ENCODE measurements at regions not wholly inside any gene's neighbourhood (a gene's known extent, or its start where the extent isn't known, plus 50 kb on each side); places are given as distances from the start of the nearest gene placed in this dataset.
A peak's percentile ranks its signal among the peaks of the same experiment; 100 is the strongest.

DNA sequence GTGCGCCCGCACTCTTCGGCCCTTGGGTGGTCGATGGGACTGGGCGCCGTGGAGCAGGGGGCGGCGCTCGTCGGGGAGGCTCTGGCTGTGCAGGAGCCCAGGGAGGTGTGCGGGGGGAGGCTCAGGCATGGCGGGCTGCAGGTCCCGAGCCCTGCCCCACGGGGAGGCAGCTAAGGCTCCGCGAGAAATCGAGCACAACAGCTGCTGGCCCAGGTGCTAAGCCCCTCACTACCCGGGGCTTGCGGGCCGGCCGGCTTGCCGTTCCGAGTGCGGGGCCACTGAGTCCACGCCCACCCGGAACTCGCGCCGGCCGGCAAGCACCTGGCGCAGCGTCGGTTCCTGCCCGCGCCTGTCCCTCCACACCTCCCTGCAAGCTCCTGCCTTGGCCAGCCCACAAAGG lies 462.3 kb upstream of the JARID2 start:
- no peak for ATAC-seq (replicated peaks in 1 of 2)
- Mint-ChIP-seq H3K36me3 (ENCODE audit: insufficient read depth in 2 of 2) (peaks cover 7 to 12% of the 10 kb centered on the region in 2 donors), H3K4me1 (ENCODE audit: low read depth) (peaks cover 65% of the 10 kb centered on the region), H3K27me3 (ENCODE audit: low read depth) (no peaks in the 10 kb centered on the region), H3K4me3 (no peak overlapping the region), H3K27ac (no peak overlapping the region), H3K9me3 (peaks cover 0 to 2% of the 10 kb centered on the region in 2 donors)
- no peak for DNase-seq

DNA sequence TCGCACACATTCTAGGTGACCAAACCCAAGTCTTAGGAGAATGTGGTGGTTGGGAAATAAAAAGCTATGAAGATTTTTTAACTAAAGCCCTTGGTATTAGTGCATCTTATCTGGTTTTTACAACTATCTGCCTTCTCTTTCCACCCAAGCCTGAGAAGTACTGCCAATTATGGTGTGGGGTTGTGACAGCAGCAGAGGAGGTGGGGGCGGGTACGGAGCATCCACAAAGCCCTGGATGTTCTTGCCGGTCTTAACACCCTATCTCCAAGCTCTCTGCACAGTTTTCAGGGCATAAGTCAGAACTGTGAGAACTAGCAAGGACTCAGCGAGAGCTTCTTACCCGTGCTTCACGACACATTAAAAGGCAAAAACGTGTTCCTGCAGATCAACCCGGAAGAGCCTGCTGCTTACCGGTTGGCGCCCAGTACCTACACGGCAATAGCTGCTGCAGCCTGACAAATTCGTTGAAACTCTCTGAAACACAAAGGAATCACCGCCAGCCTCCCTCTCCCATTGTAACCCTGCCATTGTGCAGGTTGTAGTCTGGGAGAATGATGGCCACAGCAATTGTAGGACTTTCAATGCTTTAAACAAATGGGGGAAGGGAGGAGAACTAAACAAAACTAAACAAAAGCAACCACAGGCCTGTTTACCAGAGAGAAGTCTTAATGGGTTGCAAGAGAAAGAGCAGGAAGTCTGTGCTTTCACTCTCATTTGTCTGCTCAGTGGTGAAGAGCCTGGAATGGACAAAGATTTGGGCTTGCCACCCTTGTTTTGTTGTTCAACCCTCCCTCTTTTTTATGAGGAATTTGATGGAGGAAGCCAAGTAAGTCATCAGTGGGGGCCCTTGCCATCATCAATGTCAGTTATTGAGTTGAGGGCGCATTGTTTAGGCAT lies 461.0 kb upstream of the JARID2 start:
- ATAC-seq (replicated peaks in 1 of 2), result peak; percentile 25 to 47
- peak; percentile 12 to 23 for DNase-seq
- peak overlapping the region; percentile 22 for H3K27ac Mint-ChIP-seq

DNA sequence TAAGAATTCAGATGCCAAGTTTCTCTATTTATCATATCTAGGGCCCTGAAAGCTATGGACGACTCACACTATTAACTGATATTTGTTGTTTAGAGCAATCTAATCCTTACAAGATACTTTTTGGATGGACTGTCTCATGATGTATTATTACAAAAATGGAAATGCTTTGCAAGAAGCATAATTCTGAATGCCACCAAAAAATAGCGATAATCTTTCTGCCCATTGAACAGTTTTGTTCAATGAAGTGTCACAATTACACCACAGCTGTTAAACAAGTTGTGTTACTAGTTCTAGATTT lies 460.4 kb upstream of the JARID2 start:
- Mint-ChIP-seq H3K9me3 (peaks cover 0 to 2% of the 10 kb centered on the region in 2 donors), H3K36me3 (ENCODE audit: insufficient read depth in 2 of 2) (peaks cover 7 to 12% of the 10 kb centered on the region in 2 donors), H3K27me3 (ENCODE audit: low read depth) (no peaks in the 10 kb centered on the region), H3K4me3 (peak overlapping the region in 1 of 2 donors; percentile 5), H3K27ac (no peak overlapping the region), H3K4me1 (ENCODE audit: low read depth) (peaks cover 75% of the 10 kb centered on the region)
- no peak for DNase-seq
- ATAC-seq (replicated peaks in 1 of 2), result no peak

More for the DNA sequence above, 461.0 kb upstream of the JARID2 start:
- Mint-ChIP-seq H3K4me1 (ENCODE audit: low read depth) (peaks cover 73% of the 10 kb centered on the region), H3K27me3 (ENCODE audit: low read depth) (no peaks in the 10 kb centered on the region), H3K4me3 (peak overlapping the region; percentile 43 to 71), H3K9me3 (peaks cover 0 to 2% of the 10 kb centered on the region in 2 donors), H3K36me3 (ENCODE audit: insufficient read depth in 2 of 2) (peaks cover 7 to 12% of the 10 kb centered on the region in 2 donors)

DNA sequence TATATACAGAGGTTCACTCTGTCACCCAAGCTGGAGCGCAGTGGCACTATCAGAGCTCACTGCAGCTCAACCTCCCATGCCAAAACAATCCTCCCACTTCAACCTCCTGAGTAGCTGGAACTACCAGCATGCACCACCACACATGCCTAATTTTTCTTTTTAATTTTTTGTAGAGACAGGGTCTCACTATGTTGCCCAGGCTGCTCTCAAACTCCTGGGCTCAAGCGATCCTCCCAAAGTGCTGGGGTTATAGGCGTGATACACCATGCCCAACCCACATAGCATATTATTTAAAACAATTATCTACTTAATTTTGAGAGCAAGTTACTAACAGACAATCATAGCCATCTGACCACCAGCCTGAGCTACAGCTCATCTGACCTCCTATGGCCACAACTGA lies 459.9 kb upstream of the JARID2 start:
- Mint-ChIP-seq H3K27ac (no peak overlapping the region), H3K36me3 (ENCODE audit: insufficient read depth in 2 of 2) (peaks cover 7 to 10% of the 10 kb centered on the region in 2 donors)

DNA sequence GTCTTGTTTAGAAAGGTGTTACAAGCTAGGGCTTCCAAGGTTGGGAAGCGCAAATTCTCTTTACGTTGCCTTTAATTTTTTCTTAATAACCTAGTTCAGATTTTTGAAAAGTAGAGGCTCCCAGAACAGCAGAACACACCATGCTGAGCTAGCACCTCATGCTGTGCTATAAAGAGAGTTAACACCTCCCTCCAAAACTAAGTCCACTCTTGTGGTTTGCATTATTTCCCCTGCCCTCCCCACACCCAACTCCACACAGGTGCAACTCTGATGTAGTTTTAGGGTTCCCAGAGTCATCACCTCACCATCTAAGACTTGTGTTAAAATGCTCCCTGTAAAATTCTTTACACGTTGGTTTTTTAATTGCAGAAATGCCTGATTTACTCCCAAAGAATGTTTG lies 459.4 kb upstream of the JARID2 start:
- no peak overlapping the region for H3K27ac Mint-ChIP-seq
- H3K4me3 Mint-ChIP-seq, result peak overlapping the region in 1 of 2 donors; percentile 10
- H3K27me3 Mint-ChIP-seq (ENCODE audit: low read depth), result no peaks in the 10 kb centered on the region
- ATAC-seq (replicated peaks in 1 of 2), result no peak
- no peaks in the 10 kb centered on the region for H3K9me3 Mint-ChIP-seq
- H3K4me1 Mint-ChIP-seq (ENCODE audit: low read depth), result peaks cover 67% of the 10 kb centered on the region
- peaks cover 7 to 8% of the 10 kb centered on the region in 2 donors for H3K36me3 Mint-ChIP-seq (ENCODE audit: insufficient read depth in 2 of 2)
- no peak for DNase-seq

More for the DNA sequence above, 459.9 kb upstream of the JARID2 start:
- Mint-ChIP-seq H3K4me1 (ENCODE audit: low read depth) (peaks cover 69% of the 10 kb centered on the region), H3K9me3 (peaks cover 0 to under 1% of the 10 kb centered on the region in 2 donors), H3K27me3 (ENCODE audit: low read depth) (no peaks in the 10 kb centered on the region), H3K4me3 (peak overlapping the region in 1 of 2 donors; percentile 10)
- ATAC-seq (replicated peaks in 1 of 2), result no peak
- no peak for DNase-seq

DNA sequence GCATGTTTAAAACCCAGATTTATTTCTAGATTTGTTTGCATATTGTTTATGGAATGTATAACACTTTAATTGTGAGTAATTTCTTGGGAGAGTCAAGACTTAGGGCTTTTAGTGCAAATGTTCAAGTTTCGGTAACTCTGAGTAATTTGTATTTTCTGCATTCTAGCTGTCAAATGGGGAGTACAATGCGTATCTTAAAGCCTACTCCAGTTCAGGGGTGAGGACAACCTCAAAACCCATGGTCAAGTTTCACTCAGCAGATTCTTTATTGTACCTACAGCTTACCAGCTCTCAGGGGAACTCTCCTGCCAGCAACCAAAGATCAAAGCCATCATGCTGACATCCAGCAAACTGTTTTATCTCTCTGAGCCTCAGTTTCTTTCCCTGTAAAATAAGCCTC lies 458.6 kb upstream of the JARID2 start:
- no peaks in the 10 kb centered on the region for H3K9me3 Mint-ChIP-seq
- no peaks in the 10 kb centered on the region for H3K27me3 Mint-ChIP-seq (ENCODE audit: low read depth)
- H3K27ac Mint-ChIP-seq, result peak overlapping the region; percentile 59
- DNase-seq (peak; percentile 16 to 17), ATAC-seq (replicated peaks in 1 of 2) (peak; percentile 84 to 88)
- peak overlapping the region in 1 of 2 donors; percentile 44 for H3K4me3 Mint-ChIP-seq
- H3K36me3 Mint-ChIP-seq (ENCODE audit: insufficient read depth in 2 of 2), result peaks cover 3 to 5% of the 10 kb centered on the region in 2 donors
- peaks cover 69% of the 10 kb centered on the region for H3K4me1 Mint-ChIP-seq (ENCODE audit: low read depth)

DNA sequence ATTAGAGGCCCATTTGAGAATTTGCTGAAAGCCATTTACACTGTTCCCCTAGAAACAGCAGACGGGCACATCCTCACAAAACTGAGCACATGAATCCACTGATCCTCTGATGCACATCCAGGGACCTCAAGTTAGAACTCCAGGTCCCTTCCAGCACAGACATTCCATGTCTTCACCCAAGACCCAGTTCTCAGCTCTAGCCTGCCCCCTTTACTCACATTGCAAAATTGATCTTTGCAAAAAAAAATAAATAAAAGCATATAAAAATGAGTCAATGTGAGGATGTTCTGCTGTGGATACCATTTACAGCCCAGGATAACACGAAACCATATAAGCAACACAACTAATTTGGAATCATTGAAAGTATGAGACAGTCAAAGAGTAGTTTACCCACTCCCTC lies 458.2 kb upstream of the JARID2 start:
- Mint-ChIP-seq H3K36me3 (ENCODE audit: insufficient read depth in 2 of 2) (peaks cover 3% of the 10 kb centered on the region in 2 donors), H3K9me3 (no peaks in the 10 kb centered on the region), H3K4me1 (ENCODE audit: low read depth) (peaks cover 73% of the 10 kb centered on the region), H3K27ac (peak overlapping the region; percentile 59), H3K4me3 (peak overlapping the region in 1 of 2 donors; percentile 44), H3K27me3 (ENCODE audit: low read depth) (no peaks in the 10 kb centered on the region)
- ATAC-seq (replicated peaks in 1 of 2) (peak; percentile 2 to 4), DNase-seq (no peak)

DNA sequence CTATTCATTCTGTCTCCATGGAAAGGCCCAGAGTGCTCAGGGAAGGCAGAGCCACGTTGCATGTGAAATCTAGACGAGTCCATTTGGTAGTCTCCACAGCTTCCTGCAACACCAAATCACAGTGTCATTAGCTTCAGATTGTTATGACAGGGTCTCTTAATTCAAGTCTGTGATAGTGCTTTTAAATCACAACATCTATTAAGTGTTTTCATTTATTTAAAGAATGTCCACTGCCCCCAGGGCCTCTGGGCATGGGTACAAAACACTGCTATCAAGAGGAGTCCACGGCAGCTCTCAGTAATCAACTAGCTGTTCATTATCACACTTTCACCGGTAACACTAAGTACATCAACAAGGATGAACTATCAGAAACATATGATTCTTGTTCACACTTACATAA lies 455.9 kb upstream of the JARID2 start:
- Mint-ChIP-seq H3K36me3 (ENCODE audit: insufficient read depth in 2 of 2) (peaks cover 0 to 1% of the 10 kb centered on the region in 2 donors), H3K4me3 (no peak overlapping the region), H3K4me1 (ENCODE audit: low read depth) (peaks cover 65% of the 10 kb centered on the region), H3K27me3 (ENCODE audit: low read depth) (no peaks in the 10 kb centered on the region), H3K27ac (peak overlapping the region; percentile 35), H3K9me3 (no peaks in the 10 kb centered on the region)
- DNase-seq, result no peak
- no peak for ATAC-seq (replicated peaks in 1 of 2)

DNA sequence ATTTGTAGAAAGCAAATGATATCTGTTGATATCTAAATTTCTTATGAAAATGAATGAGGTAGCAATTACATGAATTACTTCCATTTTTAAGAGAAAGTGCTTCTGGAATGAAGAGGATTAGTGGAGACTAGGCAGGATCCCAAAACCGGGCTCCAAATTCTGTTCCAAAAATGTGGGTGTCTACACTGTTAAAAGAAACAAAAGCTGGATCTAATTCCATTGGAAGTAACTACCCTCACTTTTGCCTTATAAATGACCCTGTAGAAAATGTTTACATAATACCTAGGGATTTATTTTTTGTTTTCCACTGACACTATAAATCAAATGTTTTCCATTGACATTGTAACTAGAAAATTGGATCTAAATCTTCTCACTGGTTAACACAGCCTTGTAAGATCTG lies 454.9 kb upstream of the JARID2 start:
- Mint-ChIP-seq H3K4me1 (ENCODE audit: low read depth) (peaks cover 55% of the 10 kb centered on the region), H3K36me3 (ENCODE audit: insufficient read depth in 2 of 2) (peaks cover 0 to 2% of the 10 kb centered on the region in 2 donors), H3K4me3 (no peak overlapping the region), H3K9me3 (peaks cover 0 to 2% of the 10 kb centered on the region in 2 donors), H3K27ac (peak overlapping the region; percentile 76), H3K27me3 (ENCODE audit: low read depth) (no peaks in the 10 kb centered on the region)
- no peak for ATAC-seq (replicated peaks in 1 of 2)
- no peak for DNase-seq

DNA sequence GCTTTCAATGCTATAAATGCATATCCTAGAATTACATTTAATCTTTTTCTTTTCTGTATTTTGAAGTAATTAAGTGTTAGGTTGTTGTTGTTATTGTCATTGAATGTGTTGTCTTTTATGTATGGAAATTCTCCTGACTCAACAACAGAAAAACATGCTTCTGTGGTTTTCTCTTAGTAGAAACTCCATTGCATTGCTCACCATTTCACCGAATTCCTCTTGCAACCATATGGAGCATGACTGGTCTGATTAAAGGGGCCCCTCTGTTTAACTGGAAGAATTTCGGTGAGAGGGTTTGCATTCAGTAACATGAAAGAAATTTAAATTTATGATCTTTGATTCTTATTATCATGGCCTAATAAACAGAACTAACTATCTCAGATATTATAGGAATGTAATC lies 454.3 kb upstream of the JARID2 start:
- Mint-ChIP-seq H3K9me3 (peaks cover 0 to 2% of the 10 kb centered on the region in 2 donors), H3K4me1 (ENCODE audit: low read depth) (peaks cover 50% of the 10 kb centered on the region), H3K27ac (peak overlapping the region; percentile 76), H3K4me3 (no peak overlapping the region), H3K27me3 (ENCODE audit: low read depth) (no peaks in the 10 kb centered on the region), H3K36me3 (ENCODE audit: insufficient read depth in 2 of 2) (peaks cover 0 to 2% of the 10 kb centered on the region in 2 donors)
- ATAC-seq (replicated peaks in 1 of 2) (peak; percentile 25 to 49), DNase-seq (no peak)

DNA sequence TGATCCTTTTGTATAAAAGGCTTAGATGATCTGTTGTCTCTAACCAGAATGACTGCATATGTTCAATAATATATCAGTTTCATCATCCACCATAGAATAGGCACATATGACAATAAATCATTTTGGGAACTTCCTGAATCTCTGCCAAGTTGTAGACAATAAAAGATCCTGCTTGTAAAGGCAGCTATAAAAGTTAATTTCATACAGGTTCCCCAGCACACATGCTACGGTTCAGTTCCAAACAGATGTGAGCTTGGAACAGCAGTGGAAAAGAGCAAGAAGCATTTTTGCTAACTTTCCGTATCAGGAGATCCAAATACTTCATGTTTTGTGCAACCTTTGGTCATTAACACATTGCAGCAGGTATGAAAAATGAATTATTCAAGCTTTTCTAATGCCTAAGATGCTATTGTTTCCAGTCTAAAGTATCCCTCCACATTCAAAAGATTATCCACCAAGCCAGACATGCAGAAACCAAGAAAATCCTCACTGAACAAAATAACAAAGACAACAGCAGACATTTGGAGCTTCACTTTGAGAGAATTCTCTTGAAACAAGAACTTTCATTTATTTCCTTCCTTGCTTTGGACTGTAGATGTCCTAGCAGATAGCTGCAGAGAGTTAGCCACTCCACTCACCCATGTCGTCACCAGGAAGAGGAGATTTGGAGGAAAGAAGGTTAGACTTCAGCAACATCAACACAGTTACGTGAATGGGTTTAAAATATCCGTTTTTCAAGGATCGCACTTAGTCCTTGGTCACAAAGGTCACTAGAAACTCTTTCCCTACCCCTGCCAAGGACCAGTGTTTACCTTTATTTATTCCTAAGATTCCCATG lies 453.5 kb upstream of the JARID2 start:
- Mint-ChIP-seq H3K9me3 (peaks cover 0 to 2% of the 10 kb centered on the region in 2 donors), H3K36me3 (ENCODE audit: insufficient read depth in 2 of 2) (peaks cover 0 to 3% of the 10 kb centered on the region in 2 donors), H3K4me1 (ENCODE audit: low read depth) (peaks cover 46% of the 10 kb centered on the region), H3K27me3 (ENCODE audit: low read depth) (peaks cover under 1% of the 10 kb centered on the region), H3K4me3 (no peak overlapping the region), H3K27ac (no peak overlapping the region)
- DNase-seq (no peak), ATAC-seq (replicated peaks in 1 of 2) (no peak)

DNA sequence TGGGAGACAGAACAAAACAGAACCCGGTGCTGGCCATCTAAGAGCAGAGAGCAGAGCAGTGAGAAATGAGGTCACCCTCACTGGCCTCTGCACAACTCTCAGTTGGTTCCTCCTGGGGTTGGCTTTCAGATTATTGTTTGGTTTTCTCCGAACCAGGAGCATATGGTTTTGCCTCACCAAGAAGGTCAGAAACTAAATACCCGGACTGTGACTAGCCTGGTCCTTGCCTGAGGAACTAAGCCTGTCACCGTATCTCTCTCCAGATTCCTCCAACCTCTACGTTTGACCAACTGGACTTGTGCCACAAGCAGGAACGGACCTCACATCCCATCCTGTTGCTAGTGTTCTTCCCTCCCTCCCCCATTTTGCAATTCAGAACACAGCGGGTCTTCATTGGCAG lies 450.4 kb upstream of the JARID2 start:
- Mint-ChIP-seq H3K27ac (peak overlapping the region; percentile 68), H3K36me3 (ENCODE audit: insufficient read depth in 2 of 2) (peaks cover 3 to 5% of the 10 kb centered on the region in 2 donors), H3K4me1 (ENCODE audit: low read depth) (peaks cover 45% of the 10 kb centered on the region), H3K27me3 (ENCODE audit: low read depth) (peaks cover 18% of the 10 kb centered on the region), H3K4me3 (no peak overlapping the region), H3K9me3 (peaks cover 2% of the 10 kb centered on the region in 2 donors)
- no peak for DNase-seq
- ATAC-seq (replicated peaks in 1 of 2), result no peak

Measured in activated T-cell treated with anti-CD3 and anti-CD28 coated beads, Interleukin-2, amount 50 U/mL, for 72 hours (primary cell).